ENCODE measurements at regions not wholly inside any gene's neighbourhood (a gene's known extent, or its start where the extent isn't known, plus 50 kb on each side); places are given as distances from the start of the nearest gene placed in this dataset.

DNA sequence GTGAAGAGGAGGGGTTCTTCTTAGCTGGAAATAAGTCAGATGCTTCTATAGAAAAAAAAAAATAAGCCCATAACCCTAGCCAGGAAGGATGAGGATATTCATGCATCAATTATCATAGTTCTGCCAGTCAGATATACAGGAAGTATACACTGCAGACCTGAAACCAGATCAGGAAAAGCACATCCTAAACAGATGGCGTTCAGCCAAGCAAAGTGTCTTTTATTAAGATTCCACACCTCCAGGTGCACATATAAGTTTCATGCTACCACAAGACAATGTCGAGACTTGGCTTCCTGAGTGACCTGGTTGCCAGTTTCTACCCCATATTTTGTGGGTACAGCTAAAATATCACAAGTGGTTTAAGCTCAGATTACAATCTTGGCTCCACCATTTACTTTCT is 108.3 kb downstream of the CETN3 start:
- Mint-ChIP-seq H3K9me3 (no peaks in the 10 kb centered on the region), H3K27me3 (peaks cover 8% of the 10 kb centered on the region), H3K36me3 (ENCODE audit: low read depth) (no peaks in the 10 kb centered on the region), H3K4me3 (no peak overlapping the region), H3K27ac (no peak overlapping the region), H3K4me1 (ENCODE audit: low read depth) (no peaks in the 10 kb centered on the region)

DNA sequence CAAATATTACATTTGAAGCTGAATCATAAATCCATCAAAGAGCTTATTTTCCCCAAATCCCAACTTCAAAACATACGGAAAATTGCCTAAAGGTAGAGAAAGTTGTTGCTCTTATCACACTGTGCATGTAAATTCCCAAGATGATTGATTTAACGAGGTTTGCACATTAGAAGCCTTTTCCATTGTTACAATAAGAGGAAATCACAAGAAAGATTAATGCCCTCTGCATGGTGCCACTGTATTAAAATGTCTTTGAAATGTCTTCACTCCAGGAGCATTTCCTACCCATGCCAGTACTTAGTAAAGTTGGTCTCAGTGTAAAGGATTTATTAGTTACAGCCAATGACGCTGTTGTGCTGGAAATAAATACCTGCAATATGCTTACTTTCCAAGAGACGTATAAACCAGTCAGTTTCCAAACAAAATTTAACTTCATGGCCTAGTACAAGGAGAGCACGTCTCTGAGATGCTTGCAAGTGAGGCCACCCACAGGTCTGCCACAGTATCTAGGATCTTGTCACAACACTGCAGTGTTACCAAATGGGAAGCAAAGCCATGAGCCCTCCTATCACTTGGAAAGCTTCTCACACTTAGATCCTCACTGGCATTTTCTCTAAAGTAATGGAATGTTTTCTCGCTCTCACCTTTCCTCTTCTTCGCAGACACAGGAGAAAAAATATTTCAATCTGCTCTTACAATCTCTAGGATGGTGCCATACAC is 112.4 kb downstream of the CETN3 start:
- no peaks in the 10 kb centered on the region for H3K36me3 Mint-ChIP-seq (ENCODE audit: low read depth)
- no peaks in the 10 kb centered on the region for H3K4me1 Mint-ChIP-seq (ENCODE audit: low read depth)
- no peaks in the 10 kb centered on the region for H3K9me3 Mint-ChIP-seq

DNA sequence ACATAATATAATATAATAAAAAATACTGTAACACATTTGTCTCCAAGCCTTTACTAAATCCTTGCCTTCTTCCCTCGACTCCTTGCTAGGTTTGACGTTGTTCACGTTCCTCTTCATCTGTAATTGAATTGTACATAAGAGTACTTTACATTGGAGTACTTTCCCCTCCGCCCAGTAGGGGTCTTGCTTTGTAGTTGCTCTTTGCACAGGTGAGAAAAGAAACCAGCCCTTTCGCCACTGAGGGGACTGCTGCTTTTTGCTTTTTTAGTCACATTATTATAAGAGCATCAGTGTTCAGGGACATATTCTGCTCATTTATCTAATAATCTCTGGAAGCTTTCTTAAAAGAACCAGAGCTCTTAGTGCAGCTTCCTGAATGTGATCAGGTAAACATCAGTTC is 115.0 kb downstream of the CETN3 start:
- Mint-ChIP-seq H3K36me3 (ENCODE audit: low read depth) (no peaks in the 10 kb centered on the region), H3K4me3 (no peak overlapping the region), H3K9me3 (no peaks in the 10 kb centered on the region), H3K4me1 (ENCODE audit: low read depth) (no peaks in the 10 kb centered on the region), H3K27me3 (no peaks in the 10 kb centered on the region), H3K27ac (no peak overlapping the region)

More for the DNA sequence above, 112.4 kb downstream of the CETN3 start:
- Mint-ChIP-seq H3K27ac (no peak overlapping the region), H3K4me3 (no peak overlapping the region), H3K27me3 (no peaks in the 10 kb centered on the region)

DNA sequence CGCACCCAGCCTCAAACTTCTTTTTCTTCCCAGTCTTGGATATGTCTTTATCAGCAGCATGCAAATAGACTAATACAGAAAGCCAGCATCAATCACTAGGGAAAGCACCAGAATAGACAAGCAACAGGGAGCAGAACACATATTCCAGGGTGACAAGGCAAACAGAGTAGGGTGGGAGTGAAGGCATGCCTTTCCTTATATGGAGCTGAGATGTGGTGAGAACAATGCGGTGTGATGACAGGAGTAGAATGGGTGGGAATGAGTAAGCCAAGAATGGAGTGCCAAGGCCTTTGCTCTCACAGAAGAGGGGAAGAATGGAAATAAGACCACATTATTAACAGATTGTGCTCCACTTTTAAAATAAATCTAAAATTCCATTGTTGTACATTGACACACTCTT is 115.6 kb downstream of the CETN3 start:
- Mint-ChIP-seq H3K4me3 (no peak overlapping the region), H3K36me3 (ENCODE audit: low read depth) (no peaks in the 10 kb centered on the region), H3K27ac (no peak overlapping the region), H3K9me3 (no peaks in the 10 kb centered on the region), H3K4me1 (ENCODE audit: low read depth) (no peaks in the 10 kb centered on the region), H3K27me3 (no peaks in the 10 kb centered on the region)

DNA sequence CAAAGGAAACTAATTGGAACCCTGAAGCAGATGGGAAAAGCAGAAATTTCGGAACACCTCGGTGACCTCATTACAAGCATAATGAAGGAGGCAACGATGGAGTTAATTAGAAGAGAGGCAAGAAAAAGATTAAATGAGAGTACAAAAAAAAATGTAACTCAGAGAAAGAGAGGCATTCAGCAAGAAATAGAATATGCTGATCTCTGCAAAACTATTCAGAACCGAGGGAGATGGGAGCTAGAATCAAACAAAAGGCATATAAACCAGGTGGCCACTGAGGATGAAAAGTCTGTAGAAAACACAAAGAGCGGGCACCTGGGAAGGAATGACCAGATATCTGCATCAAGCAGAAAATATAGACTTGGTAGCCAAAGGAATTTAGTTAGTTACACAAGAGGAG is 118.9 kb downstream of the CETN3 start:
- no peaks in the 10 kb centered on the region for H3K9me3 Mint-ChIP-seq
- H3K4me1 Mint-ChIP-seq (ENCODE audit: low read depth) = no peaks in the 10 kb centered on the region
- no peaks in the 10 kb centered on the region for H3K27me3 Mint-ChIP-seq
- H3K27ac Mint-ChIP-seq = no peak overlapping the region
- no peaks in the 10 kb centered on the region for H3K36me3 Mint-ChIP-seq (ENCODE audit: low read depth)
- H3K4me3 Mint-ChIP-seq = no peak overlapping the region

DNA sequence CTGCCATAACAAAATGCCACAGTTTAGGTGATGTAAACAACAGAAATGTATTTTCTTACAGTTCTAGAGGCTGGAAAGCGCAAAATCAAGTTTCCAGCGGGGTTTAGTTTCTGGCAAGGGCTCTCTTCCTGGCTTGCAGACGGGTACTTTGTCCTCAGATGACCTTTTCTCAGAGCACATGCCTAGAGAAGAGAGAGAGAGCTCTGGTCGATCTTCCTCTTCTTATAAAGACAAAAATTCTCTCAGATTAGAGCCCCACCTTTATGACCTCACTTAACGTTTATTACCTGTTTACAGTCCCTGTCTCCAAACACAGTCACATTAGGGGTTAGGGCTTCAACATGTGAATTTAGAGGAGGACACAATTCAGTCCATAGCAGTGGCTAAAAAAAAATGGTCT is 119.7 kb downstream of the CETN3 start:
- H3K4me3 Mint-ChIP-seq = no peak overlapping the region
- H3K4me1 Mint-ChIP-seq (ENCODE audit: low read depth) = no peaks in the 10 kb centered on the region
- H3K36me3 Mint-ChIP-seq (ENCODE audit: low read depth) = no peaks in the 10 kb centered on the region
- H3K27me3 Mint-ChIP-seq = no peaks in the 10 kb centered on the region
- no peak overlapping the region for H3K27ac Mint-ChIP-seq
- H3K9me3 Mint-ChIP-seq = no peaks in the 10 kb centered on the region

DNA sequence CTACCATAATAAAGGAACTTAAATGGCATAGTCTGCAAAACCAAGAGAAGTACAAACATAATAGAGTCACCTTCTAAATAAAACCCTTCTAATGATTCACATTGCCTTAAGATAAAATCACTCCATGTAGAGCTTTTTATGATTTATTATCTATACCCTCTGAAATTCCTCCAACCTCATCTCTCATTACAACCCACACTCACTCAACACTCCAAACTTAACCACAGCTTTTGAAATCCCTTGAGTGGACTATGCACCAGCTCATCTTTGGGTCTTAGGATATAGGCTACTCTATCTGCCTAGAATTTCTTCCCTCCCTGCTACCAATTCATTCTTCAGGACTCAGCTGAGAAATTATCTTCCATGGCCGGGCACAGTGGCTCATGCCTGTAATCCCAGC is 122.5 kb downstream of the CETN3 start:
- H3K27me3 Mint-ChIP-seq = peaks cover 7% of the 10 kb centered on the region
- no peaks in the 10 kb centered on the region for H3K4me1 Mint-ChIP-seq (ENCODE audit: low read depth)
- no peak overlapping the region for H3K4me3 Mint-ChIP-seq
- no peak overlapping the region for H3K27ac Mint-ChIP-seq
- H3K36me3 Mint-ChIP-seq (ENCODE audit: low read depth) = no peaks in the 10 kb centered on the region
- H3K9me3 Mint-ChIP-seq = no peaks in the 10 kb centered on the region

DNA sequence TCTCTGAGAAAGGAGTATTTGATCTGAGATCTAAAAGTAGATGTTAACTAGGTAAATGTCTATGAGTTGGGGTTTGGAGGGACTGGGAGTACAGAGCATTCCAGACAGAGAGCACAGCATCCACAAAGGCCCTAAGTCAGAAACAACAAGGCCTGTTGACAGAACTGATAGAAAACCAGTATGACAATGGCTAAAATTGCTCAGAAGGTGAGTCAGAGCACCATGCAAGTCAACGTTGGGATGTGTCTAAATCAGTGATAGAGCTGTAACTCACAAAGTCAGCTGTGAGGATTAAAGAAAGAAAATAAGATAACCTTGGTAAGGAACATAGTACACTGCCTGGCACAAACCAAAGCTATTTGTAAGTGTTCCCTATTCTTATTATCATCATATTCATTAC is 124.0 kb downstream of the CETN3 start:
- H3K27me3 Mint-ChIP-seq = peaks cover 9% of the 10 kb centered on the region
- H3K4me1 Mint-ChIP-seq (ENCODE audit: low read depth) = no peaks in the 10 kb centered on the region
- no peaks in the 10 kb centered on the region for H3K9me3 Mint-ChIP-seq
- no peak overlapping the region for H3K4me3 Mint-ChIP-seq
- no peaks in the 10 kb centered on the region for H3K36me3 Mint-ChIP-seq (ENCODE audit: low read depth)
- no peak overlapping the region for H3K27ac Mint-ChIP-seq

DNA sequence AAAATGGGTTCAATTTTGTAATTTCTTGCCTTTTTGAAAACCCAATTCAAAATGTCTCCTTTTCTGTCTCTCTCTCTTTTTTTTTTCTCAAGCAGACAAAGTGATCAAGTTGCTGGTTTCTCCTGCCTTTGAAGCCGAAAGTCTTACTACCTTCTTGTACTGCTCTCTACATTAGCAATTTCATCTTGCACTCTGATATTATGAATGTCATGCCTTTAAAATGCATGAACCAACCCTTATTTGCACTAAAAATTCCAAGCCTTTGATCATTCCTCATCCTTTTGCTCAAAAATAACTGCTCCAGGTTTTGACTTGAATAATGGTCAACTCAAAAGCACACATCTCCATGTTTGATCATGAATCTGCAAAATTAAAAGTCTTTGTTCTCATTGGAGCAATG is 125.2 kb downstream of the CETN3 start:
- Mint-ChIP-seq H3K4me1 (ENCODE audit: low read depth) (no peaks in the 10 kb centered on the region), H3K9me3 (no peaks in the 10 kb centered on the region), H3K4me3 (no peak overlapping the region), H3K27ac (no peak overlapping the region), H3K36me3 (ENCODE audit: low read depth) (no peaks in the 10 kb centered on the region), H3K27me3 (peaks cover 10% of the 10 kb centered on the region)

DNA sequence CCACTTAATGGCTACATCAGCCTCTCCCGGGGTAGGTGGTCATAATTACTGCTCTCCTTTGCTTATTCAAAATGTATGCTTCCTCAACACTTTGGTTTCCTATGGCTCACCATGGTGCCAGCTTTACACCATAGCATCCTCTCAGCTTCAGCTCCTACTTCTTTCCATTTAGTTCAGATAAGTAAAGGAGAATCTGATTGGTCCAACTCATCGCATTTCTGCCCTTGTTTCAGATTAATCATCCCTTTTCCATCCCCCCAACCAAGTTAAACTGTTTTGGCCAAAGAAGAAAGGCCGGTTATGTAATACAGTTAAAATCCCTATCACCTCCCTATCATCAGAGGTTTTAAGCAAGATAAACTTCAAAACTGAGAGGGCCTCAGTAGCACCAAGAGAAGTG is 130.5 kb downstream of the CETN3 start:
- H3K4me3 Mint-ChIP-seq = no peak overlapping the region

DNA sequence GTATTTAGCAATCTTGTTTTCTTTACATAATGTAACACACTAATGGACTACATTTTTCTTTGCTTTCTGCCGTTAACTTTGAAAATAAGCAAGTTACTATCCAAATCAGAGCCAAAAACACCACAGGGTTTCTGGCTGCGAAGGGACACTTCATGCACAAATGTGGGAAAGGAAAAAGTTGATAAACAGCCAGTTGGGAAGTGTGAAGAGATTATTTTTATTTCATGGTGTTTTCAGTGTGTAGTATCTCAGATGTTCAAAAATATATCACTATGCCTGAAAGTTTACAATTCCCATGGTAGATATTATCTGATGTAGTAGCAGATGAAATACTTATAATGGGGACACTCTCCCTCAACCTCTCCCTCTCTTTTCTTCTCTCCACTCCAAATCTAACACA is 135.3 kb downstream of the CETN3 start:
- Mint-ChIP-seq H3K27me3 (peaks cover 11% of the 10 kb centered on the region), H3K4me3 (no peak overlapping the region), H3K36me3 (ENCODE audit: low read depth) (no peaks in the 10 kb centered on the region), H3K27ac (no peak overlapping the region), H3K9me3 (no peaks in the 10 kb centered on the region), H3K4me1 (ENCODE audit: low read depth) (no peaks in the 10 kb centered on the region)

More for the DNA sequence above, 130.5 kb downstream of the CETN3 start:
- Mint-ChIP-seq H3K27me3 (peaks cover 19% of the 10 kb centered on the region), H3K9me3 (no peaks in the 10 kb centered on the region), H3K4me1 (ENCODE audit: low read depth) (no peaks in the 10 kb centered on the region), H3K36me3 (ENCODE audit: low read depth) (no peaks in the 10 kb centered on the region), H3K27ac (no peak overlapping the region)

DNA sequence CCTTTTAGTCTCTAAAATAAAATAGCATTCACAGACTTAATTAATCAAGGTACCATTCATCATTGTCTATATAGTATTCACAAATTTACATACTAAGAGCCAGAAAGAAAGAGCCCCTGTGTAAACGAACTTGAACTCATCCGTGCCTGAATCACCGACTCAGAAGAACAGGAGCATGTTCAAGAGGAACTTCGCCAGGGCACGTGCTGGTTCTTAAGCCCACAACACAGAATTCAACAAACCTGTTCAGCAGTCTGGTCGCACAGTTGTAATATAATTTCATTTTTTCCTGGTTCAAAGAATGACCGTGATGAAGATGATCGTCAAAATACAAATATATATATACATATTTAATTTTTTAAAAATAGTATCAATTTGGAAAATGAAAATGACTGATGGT is 141.9 kb downstream of the CETN3 start:
- Mint-ChIP-seq H3K36me3 (ENCODE audit: low read depth) (no peaks in the 10 kb centered on the region), H3K27ac (no peak overlapping the region), H3K27me3 (peaks cover 5% of the 10 kb centered on the region), H3K9me3 (no peaks in the 10 kb centered on the region), H3K4me1 (ENCODE audit: low read depth) (no peaks in the 10 kb centered on the region), H3K4me3 (no peak overlapping the region)

DNA sequence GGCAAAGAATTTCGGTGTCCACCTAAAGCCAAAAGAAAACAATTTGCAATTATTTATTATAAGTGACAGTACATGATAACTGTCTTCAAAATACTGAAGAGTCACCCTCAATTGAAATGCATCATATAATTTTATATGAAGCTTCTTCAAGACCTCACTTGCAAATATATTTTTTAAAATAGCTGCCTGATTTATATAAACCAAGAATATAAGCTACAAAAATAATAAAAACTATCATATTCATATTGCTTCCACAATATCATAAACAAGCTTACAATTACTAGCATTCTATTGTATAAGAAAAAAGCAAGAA is 144.1 kb downstream of the CETN3 start:
- H3K4me3 Mint-ChIP-seq = no peak overlapping the region
- H3K27me3 Mint-ChIP-seq = peaks cover 5% of the 10 kb centered on the region
- H3K9me3 Mint-ChIP-seq = no peaks in the 10 kb centered on the region
- no peak overlapping the region for H3K27ac Mint-ChIP-seq
- no peaks in the 10 kb centered on the region for H3K4me1 Mint-ChIP-seq (ENCODE audit: low read depth)
- H3K36me3 Mint-ChIP-seq (ENCODE audit: low read depth) = no peaks in the 10 kb centered on the region

DNA sequence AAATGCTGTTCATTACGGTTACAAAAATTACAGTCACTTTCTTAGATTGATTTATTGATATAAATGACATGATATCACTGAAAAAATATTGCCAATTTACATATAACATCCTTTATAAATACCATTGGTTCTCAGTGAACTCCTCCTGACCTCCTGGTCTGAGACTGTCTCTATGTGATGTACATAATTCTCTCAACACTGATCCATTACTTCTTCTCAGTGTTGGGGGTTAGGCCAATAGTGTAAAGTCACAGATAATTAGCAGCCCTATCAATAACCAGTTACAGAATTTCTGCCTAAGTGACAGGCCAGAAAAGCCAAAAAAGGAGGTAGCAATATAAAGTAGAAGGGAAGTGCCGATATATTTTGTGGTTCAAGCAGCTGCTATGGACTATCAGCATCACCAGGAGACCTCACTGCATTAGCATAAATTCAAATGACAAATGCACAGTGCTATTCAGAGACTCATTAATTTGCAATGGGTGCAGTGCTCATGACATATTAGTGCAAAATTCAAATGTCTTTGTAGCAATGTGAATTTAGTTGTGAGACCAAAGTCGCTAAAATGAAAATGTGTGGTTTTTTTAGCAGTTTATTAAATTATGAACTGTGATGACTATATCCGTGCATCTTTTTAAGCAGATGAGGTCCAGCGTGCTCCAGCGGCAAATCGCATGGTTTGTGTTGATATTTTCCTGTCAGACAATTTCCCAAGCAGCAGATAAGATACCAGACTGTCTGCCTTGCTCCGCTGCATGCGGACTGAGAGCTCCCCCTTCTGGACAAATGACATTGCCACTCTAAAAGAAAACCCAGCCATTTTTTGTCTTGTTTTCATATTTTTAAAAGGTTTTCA is 144.6 kb downstream of the CETN3 start:
- H3K4me3 Mint-ChIP-seq = no peak overlapping the region
- H3K27me3 Mint-ChIP-seq = peaks cover 5% of the 10 kb centered on the region
- no peaks in the 10 kb centered on the region for H3K36me3 Mint-ChIP-seq (ENCODE audit: low read depth)
- no peaks in the 10 kb centered on the region for H3K4me1 Mint-ChIP-seq (ENCODE audit: low read depth)
- H3K27ac Mint-ChIP-seq = no peak overlapping the region
- no peaks in the 10 kb centered on the region for H3K9me3 Mint-ChIP-seq

DNA sequence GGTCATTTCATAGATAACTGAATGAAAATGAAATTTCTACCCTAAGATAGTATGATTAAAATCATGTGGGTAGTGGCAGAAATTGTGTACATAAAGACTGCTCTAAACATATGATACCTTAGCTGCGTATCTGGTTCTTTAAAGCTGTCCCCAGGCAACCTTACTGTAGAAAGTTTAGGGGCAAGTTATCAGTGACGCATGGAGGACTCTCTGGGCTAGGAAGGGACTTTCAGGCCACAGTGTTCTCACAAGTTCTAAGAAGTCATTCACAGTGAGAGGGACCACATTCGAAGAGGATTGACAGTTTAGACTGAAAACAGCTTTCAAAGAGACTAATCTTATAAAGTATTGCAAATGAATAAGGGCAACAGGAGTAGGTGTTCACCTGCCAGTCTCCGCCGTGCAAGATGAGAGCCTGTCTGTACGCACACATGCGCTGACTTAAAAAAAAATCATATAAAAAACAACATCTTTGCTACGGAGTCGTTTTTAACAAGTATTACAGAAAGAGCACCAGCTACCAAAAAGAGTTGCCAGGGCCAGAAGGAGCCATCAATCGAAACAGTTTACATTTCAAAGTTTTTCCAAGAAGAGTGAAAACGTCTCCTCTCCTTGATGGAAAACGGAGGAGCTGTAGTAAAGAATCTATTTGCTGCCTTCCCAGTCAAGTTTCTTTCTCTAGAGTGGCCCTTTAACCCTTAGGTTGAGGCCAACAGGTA is 146.3 kb downstream of the CETN3 start:
- H3K9me3 Mint-ChIP-seq = no peaks in the 10 kb centered on the region
- peaks cover 5% of the 10 kb centered on the region for H3K27me3 Mint-ChIP-seq
- H3K36me3 Mint-ChIP-seq (ENCODE audit: low read depth) = no peaks in the 10 kb centered on the region
- H3K4me1 Mint-ChIP-seq (ENCODE audit: low read depth) = no peaks in the 10 kb centered on the region
- no peak overlapping the region for H3K27ac Mint-ChIP-seq
- no peak overlapping the region for H3K4me3 Mint-ChIP-seq
